ENCODE measurements at regions not wholly inside any gene's neighbourhood (a gene's known extent, or its start where the extent isn't known, plus 50 kb on each side); places are given as distances from the start of the nearest gene placed in this dataset.
"Not testable (repeated sequence)": the region's sequence is repeated elsewhere in the genome, so short reads cannot be mapped to it uniquely, and the experiment has no call there.

- TF ChIP-seq EZH2 (IDR thresholded peaks at IDR 0.05; ENCODE audit: insufficient read depth, poor library complexity, severe bottlenecking); EZH2phosphoT487 (IDR thresholded peaks at IDR 0.05; ENCODE audit: insufficient read depth, low read depth): not testable (repeated sequence)
These were observed 309.4 kb upstream of the DUSP10 start for GRCh38 chr1:222051311-222051710.

Data from GM23248 (cell line).